Activated T-cell treated with anti-CD3 and anti-CD28 coated beads for 4 hours (primary cell): ENCODE measurements at regions not wholly inside any gene's neighbourhood (a gene's known extent, or its start where the extent isn't known, plus 50 kb on each side); places are given as distances from the start of the nearest gene placed in this dataset.

Experiments used
- DNase-seq: peaks from one replicate; pipeline ENCODE4 v3.0.0-alpha.2; 2020

GRCh38 chr16:6106061-6106460 lies 1008.5 kb upstream of the EEF2KMT start:
- no peak for DNase-seq

- DNase-seq, result no peak
Observed at GRCh38 chr16:6105115-6105514, 1007.5 kb upstream of the EEF2KMT start.

DNA sequence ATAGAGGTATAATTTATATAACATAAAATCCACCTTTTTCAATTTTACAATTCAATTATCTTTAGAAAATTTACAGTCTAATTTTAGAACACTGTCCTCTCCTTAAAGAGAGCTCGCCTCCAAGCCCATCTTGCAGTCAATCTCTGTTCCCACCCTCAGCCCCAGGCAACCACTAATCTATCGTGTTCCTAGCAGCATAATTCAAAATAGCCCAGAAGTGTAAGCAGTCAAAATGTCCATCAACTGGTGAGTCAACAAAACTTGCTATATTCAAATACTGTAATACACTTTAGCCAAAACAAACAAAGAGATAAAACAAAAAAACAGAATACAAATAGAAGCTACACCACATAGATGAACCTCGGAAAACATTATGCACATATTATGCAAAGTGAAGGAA lies 1006.8 kb upstream of the EEF2KMT start:
- no peak for DNase-seq

DNA sequence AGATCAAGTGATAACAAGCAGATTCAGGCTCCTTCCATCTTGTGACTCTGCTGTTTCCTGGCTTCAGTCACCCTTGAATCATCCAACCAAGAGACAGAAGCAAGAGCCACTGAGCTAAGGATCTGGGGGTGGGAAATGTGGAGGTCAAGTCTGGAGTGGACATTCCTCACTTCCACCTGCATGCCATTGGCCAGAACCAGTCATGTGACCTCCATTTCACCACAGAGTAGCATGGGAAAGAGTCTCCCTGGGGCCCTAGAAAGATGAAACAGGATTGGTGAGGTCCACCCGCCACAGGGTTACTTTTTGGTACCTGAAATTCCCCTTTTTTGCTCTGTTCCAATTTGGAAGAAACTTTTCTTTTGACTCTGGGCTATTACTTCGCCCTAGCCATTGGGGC lies 1006.0 kb upstream of the EEF2KMT start:
- DNase-seq, result no peak

- no peak for DNase-seq
Observed at GRCh38 chr16:6099102-6099501, 1001.5 kb upstream of the EEF2KMT start.

DNA sequence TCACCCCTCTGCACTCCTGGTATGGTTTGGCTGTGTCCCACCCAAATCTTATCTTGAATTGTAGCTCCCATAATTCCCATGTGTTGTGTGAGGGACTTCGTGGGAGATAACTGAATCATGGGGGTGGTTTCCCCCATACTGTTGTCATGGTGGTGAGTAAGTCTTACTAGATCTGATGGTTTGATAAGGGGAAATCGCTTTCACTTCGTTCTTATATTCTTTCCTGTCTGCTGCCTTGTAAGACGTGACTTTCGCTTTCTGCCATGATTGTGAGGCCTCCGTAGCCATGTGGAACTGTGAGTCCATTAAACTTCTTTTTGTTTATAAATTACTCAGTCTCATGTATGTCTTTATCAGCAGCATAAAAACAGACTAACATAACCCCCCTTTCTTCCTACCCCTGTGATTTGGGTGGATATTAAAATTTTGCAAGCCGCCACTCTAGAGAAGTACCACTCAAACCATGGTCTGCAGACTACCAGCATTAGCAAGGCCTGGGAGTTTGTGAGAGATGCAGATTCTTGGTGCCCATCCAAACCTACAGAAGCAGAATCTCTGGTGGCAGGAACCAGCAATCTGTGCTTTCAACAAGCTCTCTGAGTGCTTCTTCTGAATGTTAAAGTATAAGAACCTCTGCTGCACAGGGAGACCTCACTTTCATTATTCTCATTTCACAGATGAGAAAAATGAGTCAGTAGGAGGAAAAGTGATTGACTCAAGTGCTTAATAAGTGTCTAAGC lies 999.5 kb upstream of the EEF2KMT start:
- no peak for DNase-seq

- no peak for DNase-seq
Observed at GRCh38 chr16:6095414-6095813, 997.8 kb upstream of the EEF2KMT start.

DNA sequence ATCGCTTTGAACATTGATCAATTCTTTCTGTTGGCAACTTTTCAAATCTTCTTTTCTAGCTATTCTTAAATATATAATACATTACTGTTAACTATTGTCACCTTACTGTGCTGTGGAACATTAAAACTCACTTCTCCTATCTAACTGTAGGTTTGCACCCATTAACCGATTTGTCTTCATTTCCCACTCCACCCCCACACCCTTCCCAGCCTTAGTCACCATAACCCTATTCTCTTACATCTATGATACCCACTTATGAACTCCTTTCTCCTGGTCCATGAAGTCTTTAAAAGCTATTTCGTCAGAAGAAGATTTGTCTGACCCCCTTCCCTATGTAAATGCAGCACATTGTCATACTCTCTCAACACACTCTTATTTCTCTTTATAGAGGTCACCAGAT lies 993.4 kb upstream of the EEF2KMT start:
- DNase-seq, result no peak

- no peak for DNase-seq
Observed at GRCh38 chr16:6081320-6081976, 983.9 kb upstream of the EEF2KMT start.

GRCh38 chr16:6076631-6077030 lies 979.0 kb upstream of the EEF2KMT start:
- DNase-seq, result no peak

DNA sequence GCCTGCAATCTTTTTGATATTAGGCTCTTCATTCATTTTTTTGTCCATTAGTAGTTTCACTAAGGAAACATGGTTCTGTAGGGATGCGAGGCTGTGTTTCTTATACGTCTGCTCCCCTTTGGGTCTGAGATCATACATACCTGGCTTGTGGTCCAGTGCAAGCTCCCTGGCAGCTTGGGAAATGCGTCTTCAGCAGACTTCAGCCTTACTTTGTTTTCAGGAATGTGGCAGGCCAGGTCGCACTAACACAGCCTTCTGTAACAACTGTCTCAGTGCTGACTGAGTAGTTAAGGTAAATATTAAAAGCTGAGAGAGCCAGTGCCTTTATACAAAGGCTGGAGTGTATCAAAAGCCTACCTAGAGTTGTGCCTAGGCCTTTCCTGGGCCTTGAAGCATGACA lies 970.5 kb upstream of the EEF2KMT start:
- no peak for DNase-seq

- no peak for DNase-seq
Observed at GRCh38 chr16:6066652-6067051, 969.1 kb upstream of the EEF2KMT start.

DNA sequence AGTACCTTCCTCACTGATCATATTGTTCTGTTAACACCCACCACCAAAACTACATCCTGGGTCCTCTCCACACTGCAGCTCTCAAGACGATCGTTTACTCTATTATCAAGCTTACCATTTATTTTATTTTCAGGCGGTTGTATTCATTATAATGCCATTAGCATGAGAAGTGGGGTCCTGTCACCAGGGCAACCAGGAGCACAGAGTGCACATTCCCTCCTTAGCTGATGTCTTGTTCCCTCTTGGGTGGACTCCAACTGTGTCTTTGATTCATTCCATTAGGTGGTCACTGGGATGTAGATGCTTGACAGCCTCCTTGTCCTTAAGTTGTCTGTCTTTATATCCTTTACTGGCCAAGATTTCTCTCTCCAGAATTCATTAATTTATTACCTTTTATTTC lies 965.9 kb upstream of the EEF2KMT start:
- no peak for DNase-seq

GRCh38 chr16:6059671-6060070 lies 962.1 kb upstream of the EEF2KMT start:
- DNase-seq, result no peak

- DNase-seq, result no peak
Observed at GRCh38 chr16:6057821-6058220, 960.2 kb upstream of the EEF2KMT start.

GRCh38 chr16:6048017-6048416 lies 950.4 kb upstream of the EEF2KMT start:
- DNase-seq, result no peak

DNA sequence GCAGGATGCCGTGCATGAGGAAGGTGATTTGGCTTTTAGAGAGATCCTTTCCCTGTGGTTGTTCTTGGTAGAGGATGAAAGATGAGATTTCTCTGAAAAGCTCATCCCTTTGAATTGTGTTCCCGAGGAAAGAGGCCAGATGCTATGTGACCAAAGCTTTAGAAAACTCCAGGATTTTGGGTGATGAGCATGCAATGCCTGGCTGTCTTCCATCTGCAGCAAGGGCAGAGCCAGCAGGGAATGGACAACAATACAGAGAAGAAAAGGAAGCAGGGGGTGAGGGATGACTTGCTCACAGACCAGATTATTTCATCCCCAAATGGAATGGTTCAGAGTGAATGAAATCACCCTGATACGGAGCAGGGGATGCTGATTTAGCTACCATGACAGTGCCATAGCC lies 949.7 kb upstream of the EEF2KMT start:
- no peak for DNase-seq

GRCh38 chr16:6038941-6039645 lies 941.5 kb upstream of the EEF2KMT start:
- DNase-seq, result no peak

DNA sequence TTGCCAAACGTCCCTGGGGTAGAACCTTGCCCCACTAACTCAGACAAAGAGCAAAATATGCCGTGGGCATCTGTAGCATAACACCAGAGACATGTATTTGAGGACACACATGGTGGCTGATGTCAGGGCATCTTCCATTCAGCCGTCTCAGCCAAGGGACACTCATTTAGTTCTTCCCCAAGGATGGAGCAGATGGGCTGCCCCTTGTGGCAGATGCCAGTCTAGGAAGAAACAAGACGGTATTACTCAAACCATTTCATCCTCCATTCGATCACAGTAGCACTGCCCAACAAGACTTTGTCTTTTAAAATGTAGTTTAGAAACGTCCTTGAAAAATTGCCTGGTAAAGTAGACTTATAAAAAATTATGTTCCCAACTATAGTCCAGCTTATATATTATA lies 937.6 kb upstream of the EEF2KMT start:
- DNase-seq, result no peak

DNA sequence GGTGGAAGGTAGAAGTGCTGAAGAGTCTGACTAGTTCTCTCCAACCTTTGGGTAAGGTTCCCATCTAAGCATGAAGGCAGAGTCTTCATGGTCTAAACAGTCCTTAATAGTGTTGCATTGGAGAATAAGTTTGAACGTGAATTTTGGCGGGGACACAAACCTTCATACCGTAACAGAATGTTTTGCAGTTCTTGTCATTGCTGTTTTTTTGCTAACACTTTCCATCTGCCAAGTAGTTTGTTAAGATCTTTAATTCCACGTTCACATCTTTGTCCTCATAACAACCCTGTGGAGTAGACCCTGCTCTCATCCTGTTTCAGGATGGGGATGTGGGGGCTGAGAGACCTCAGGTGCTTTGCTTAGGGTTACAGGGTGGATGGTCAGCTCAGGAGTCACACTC lies 936.9 kb upstream of the EEF2KMT start:
- DNase-seq, result no peak

DNA sequence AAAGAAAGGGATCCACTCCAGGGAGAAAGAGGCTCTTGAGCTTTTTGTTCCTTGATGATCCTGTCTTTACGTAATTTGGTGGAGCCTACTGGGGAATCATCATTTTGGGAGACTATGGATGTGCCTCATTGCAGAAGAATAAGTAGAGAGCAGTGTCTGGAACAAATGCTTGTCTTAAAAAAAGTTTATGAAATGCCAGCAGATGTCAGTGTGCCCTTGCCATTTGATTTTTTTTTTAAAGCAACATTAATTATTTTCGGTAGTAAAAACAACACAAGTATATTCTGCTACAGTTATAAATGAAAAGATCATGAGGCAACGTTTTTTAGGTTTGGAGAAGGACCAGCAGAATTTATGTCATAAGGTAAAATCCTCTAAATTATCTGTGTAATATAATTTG lies 934.8 kb upstream of the EEF2KMT start:
- no peak for DNase-seq

- DNase-seq, result no peak
Observed at GRCh38 chr16:6031567-6031966, 934.0 kb upstream of the EEF2KMT start.

GRCh38 chr16:6031102-6031501 lies 933.5 kb upstream of the EEF2KMT start:
- DNase-seq, result no peak

- no peak for DNase-seq
Observed at GRCh38 chr16:6027733-6028132, 930.1 kb upstream of the EEF2KMT start.
